GM21515 (cell line): ENCODE measurements at regions not wholly inside any gene's neighbourhood (a gene's known extent, or its start where the extent isn't known, plus 50 kb on each side); places are given as distances from the start of the nearest gene placed in this dataset.

ENCODE experiments used
- ATAC-seq: cut with Tn5 transposase; IDR thresholded peaks from one replicate; pipeline ENCODE4 v1.9.1; 2021; ENCODE audit not compliant: unreplicated experiment

DNA sequence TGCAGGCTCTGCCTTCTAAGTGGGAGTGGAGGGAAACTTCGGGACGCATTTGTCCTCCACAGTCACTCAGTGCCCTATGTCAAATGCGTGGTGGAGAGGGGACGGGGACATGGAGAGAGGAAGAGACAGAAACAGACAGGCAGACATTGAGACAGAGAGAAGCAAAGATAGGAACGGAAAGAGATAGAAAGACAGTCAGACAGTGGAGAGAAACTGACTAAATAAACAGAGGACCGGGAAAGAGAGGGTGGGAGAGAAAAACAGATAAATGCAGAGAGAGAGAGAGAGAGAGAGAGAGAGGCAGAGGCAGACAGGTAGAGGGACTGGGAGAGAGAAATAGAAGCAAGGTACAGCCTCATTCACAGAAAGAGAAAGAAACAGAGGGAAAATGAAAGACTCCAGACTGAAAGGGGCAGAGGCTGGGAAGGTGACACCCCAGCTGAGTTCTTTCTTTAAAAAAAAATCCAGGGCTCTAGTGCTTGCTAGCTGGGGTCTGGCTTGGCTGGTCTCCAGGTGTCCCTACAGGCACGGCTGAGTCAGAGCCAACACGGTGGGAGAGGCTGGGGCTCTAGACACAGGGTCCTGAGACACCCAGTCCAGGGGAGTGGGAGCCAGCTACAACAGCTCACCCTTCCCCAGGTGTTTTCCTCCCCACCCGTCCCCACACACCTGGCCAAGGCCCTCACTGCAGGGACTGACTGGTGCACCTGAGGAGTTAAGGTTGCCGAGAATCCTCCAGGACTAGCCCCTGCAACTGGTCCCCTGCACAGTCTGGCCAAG, 506.1 kb upstream of the PROK2 start:
- no peak for ATAC-seq

DNA sequence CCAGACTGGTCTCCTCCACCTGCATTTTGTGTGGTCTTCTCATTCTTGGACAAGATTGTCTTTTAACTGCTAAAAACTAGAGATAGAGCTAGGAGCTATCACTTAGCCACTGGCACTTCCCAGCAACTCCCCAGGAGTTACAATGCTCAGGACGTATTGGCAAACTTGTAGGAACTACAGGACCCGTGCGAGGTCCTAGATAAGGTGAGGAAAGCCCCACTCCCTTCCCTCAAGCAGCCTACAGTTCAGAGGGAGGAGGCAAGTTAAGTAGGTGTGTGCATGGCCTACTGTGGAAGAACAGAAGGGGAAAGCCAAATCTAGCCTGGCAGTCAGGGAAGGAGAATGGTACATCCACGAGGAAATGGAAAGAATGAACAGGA, 504.7 kb upstream of the PROK2 start:
- peak; percentile 21 for ATAC-seq

DNA sequence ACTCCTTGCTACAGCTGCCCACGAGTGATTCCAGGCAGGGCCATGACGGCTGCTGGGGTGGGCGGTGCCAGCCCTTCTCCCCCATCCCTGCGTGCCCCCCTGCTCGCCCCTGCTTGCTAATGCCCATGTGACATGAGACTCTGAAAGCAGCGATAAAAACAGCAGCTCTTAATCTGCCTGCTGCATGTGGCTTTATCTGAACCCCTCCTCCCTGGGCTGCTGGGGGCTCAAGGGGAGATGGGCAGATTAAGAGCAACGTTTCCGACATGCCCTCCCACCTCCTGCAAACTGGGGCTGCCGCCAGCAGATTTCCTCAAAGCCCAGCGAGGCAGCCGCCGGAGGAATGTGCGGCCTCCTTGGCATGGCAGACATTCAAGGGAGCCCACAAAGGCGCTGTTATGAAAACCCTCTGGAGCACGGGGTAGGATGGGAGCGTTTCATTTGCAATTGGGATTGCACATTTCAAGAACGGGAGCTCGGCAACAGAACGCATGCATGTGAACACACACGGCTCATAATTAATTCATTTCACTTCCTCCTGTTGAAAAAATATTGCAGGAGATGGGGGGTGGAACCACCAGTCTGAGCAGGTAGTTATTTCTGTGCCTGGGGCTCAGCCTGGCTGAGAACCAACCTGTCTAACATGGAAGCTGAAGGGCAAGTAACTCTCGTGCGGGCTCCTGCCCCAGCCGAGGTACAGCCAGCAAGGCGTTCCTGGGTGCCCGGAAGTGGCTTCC, 504.2 kb upstream of the PROK2 start:
- ATAC-seq, result peak; percentile 56

DNA sequence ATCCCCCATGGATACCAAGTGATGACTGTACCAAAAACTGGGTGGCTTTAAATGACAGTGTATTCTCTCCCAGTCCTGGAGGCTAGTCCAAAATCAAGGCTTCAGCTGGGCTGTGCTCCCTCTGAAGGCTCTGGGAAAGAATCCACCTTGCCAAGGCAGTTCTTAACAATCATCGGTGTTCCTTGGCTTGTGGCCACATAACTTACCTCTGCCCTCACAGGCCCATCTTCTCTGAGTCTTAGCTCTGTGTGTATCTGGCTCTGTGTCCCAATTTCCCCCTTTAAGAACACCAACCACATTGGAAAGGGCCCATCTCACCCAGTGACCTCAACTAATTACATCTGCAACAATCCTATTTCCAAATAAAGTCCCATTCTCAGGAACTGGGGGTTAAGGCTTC, 503.0 kb upstream of the PROK2 start:
- no peak for ATAC-seq

DNA sequence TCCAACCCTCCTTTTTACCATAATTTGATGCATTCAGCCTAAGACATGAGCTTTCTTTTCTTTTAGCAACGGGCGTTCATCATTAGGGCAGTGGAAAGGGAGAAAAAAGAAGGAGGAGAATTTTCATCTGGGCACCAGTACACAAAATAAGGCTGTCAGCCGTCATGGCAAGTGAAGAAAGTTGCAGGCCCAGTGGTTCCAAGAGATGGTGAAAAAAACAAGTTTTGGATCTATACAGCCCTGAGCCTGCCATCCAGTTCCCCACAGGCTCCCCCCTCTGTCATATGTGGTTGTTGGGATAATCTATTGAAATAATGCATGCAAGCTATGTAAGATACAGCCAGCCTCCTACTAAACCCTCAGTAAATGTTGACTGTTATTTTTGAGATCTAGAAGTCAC, 500.6 kb upstream of the PROK2 start:
- ATAC-seq, result no peak

DNA sequence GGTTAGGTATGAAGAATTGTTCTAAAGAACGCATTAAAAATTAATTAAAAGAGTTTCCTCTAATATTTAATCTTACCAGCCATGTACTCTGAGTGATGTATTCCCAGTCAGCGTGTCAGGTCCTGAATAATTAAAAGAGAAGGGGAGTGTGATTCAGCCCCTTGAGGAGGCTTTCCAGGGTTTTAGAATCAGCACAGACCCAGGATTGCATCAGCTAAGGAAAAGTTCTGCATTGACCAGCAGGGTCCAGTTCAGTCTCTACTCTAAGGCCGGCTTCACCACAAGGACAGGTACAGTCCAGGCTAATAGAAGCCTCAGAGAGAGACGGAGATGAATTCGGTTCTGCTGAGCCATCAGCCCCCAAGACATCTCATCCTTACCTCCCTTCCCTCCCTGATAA, 499.5 kb upstream of the PROK2 start:
- ATAC-seq, result no peak

DNA sequence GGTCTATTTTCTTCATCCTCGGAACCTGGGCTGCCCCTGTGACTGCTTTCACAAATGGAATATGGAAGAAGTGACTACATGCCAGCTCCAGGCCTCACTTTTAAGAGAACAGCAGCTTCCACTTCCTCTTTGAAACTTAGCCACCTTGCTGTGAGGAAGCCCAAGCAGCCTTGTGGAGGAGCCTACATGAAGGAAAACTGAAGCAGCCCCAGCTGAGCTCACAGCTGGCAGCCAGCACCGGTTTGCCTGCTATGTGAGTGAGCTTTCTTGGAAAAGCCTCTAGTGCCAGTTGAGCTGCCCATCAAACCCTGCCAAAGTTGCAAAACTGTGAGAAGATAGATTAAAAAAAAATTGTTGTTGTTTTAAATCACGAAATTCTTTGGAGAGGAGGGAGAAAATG, 498.0 kb upstream of the PROK2 start:
- ATAC-seq, result no peak

DNA sequence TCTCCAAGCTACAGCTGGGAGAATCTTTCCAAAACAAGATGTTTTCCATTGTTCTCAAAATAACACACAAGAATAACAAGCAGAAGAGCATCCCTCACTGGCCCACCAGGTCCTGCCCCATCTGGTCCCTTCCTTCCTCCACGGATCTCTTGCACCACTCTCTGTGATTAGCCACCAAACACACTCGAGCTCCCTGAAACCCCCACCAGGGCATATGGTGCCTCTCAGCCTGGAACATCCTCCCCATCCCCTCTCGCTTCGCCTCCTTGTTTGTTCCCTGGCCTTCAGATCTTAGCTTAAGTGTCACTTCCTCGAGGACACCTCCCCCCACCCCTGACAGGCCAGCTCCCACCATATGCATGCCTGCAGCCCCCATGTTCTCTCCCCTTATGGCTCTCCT, 496.6 kb upstream of the PROK2 start:
- ATAC-seq, result no peak

DNA sequence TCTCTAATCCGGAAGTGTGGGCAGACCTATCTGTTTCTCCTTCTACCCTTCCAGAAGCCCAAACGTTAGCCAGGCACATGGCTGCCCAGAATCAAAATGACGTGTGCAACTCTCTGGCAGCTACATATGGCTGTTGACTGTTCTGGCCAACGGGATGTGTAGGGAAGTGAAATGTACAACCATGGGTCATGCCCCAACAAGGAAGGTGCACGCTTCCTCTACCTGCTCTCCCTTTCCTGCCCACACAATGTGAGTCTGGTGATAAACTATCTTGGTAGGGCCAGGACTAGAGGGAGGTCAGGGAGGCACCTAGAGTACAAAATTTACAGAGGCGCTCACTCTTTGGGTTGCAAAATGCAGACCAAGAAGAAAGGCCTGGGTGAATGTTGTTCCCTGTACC, 495.9 kb upstream of the PROK2 start:
- ATAC-seq, result no peak

DNA sequence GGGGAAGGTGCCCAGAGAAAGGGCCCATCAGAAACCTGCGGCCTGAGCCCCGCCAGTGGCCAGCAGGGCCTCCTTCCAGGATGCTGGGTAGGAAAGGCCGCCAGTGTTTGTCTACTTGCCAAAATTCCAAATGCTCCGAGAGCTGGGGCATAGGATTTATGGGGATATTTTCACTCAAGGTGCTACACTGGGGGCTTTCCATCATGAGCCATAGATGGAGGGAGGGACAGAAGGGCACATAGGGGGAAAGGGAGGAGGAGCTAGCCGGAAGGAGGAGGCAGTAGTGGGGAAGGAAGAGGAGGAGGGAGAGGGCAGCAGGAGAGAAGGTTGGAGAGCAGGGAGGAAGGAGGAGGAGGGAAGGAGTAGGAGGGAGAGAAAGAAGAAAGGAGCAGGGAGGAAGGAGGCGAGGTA, 494.7 kb upstream of the PROK2 start:
- ATAC-seq, result no peak

DNA sequence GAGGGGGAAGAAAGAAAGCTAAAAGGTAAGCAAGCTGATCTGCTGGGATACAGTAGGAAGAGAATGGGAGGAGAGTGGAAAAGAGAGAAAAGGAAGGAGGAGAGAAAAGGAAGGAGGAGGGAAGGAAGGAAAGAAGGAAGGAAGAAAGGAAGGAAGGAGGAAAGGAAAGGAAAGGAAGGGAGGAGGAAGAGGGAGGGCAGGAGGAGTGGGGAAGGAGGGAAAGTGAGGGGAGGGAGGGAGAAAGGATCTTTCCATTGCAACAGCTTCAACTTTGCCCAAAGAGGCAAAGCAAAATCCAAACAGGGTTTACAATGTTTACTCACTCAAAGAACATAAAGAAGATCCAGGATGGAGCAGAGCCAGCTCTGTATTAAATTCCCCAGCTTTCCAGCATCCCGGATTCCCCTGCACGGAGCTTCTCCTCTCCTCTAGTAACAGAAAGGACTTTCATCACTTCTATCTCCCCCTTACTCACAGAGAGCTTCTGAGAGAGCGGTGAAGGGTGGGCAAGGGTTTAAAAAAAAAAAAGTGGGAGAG, 494.2 kb upstream of the PROK2 start:
- no peak for ATAC-seq

DNA sequence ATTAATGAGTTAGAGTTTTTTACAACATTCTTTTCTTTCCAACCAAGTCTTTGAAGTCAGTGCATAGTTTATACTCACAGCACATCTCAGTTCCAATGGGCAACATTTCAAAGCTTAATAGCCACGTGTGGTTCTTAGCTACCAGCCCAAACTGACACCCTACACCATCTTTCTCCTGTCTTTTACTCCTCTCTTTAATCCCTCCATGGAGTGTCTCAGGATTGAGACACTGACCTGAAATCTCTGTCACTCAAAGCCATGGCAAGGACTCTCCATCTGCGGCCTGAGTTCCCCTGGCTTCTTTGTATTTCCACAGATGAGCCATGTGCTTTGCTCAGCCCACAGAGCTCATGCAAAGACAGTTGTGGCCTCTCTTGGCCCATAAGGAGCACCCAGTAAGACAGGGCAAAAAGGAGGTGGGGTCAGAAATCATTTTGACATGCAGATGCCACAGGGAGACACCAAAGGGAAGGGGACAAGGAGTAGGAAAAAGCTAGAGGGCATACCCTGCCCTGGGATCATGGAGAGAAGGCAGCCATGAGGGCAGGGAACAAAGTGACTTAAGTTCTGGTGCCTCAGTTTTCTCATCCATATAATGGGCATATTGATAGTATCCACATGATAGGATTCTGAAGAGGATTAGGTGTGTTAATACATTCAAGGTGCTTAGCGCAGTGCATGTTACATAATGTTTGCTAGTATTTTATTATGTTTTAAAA, 493.6 kb upstream of the PROK2 start:
- no peak for ATAC-seq

DNA sequence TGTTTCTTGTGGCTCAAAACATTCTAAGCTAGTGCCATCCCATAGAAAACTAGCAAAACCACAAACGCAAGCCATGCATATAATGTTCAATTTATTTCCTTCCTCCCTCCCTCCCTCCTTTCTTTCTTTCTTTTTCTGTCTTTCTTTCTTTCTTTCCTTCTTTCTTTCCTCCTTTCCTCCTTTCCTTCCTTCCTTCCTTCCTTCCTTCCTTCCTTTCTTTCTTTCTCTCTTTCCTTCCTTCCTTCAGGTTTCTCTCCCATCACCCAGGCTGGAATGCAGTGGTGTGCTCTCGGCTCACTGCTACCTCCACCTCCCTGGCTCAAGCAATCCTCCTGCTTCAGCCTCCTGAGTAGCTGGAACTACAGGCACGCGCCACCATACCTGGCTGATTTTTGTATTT, 492.8 kb upstream of the PROK2 start:
- no peak for ATAC-seq

DNA sequence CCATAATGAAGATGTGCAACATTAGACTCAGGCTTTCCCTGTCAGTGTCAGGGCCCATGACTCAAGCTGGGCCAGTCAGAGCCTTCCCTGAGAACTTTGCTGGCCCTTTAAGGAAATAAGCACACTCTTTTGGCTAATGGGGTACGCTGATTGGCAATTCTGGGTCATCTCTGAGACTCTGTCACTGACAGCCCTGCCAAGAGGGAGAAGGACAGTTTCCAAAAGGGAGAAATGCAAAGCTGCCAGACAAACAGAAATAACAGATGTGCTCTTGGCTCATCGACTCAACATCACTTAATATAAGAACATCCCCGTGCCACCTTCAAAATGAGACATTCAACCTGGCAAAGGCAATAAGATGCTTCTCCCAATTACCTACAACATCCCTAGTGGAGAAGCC, 491.9 kb upstream of the PROK2 start:
- no peak for ATAC-seq

DNA sequence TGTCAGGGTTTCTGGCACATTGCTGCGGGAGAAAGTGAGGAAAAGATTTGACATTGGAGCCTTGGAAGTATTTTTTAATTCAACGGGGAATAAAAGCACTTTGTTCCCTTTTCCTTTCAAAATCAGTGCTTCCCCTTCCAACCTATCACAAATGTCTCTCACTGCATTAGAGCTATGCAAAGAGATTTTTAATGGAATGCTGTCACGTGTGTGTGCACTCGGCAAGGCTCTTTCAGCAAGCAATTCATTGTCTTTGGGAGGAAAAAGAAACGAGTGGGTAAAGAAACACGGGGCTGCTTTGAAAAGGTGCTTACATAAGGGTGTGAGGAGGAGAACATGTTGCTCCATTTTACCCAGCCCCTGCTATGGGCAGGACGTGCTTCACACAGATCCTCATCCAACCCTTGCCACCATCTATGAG, 490.4 kb upstream of the PROK2 start:
- ATAC-seq, result no peak

DNA sequence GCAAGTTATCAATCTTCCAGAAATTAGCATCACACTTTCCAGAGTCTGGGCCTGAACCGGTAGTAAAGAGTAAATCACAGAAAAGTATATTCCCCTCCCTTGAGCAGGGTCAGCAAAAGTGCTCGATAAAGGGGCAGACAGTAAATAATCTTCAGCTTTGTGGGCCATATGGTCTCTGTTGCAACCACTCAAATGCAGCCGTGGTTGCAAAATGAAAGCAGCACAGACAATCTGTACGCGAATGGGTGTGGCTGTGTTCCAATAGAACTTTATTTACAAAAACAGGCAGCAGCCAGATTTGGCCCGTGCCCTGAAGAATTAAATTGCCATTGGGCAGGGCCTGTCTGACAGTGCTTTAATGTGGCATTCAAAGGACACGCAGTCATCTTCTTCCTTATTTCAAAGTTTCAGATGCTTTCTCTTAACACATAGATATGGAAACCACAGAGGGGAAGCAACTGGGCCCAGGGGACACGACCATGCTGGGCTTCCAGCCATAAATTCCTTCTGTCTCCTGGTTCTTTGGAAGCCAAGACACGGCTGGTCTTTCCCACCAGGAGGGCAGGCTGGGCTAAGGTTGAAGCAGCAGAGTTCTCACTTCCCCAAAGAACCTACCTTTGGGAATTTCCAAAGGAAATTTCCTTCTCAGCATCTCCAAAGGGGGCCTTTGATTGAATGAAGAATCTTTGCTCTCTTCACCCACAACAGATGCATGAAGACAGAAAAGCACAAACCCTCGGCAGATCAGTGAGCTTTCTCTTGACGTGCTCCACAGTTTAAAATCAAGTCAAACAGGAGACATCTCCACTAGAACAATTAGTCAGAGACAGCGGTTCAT, 489.8 kb upstream of the PROK2 start:
- ATAC-seq, result no peak

DNA sequence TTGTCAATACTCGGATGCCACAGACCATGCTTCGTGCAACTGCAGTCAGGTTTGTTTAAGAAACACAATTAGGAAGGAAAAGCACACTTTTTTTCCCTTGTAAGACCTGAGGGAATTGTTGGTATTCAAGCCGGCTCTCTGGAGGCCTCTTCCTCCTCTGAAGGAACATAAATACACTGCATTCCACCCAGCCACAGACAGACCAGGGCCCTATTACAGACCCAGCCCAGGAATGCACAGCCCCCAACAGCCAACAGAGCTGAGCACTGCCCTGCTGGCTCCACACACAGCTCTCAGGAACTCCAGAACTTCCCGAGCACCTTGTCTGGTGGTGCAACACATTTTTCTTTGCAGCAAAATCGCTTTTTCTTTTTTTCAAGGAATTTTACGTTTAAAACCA, 488.7 kb upstream of the PROK2 start:
- ATAC-seq, result no peak

DNA sequence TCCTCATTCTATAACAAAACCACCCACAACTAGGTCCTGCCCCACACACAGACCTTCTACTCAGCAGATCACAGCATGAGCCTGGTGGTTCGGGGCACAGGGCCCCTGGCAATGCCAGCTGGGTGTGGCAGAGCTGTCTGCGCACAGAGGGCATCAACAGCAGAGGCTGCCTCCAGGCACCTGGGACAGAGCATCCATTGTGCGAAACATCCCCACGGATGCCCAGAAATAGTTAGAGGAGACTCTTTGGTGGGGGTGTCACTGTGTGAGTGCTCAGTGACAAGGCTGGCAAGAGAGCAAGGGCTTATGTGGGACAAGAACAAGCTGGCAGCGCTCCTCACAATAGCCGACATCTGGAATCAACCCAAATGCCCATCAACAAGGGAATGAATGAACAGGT, 487.4 kb upstream of the PROK2 start:
- no peak for ATAC-seq

DNA sequence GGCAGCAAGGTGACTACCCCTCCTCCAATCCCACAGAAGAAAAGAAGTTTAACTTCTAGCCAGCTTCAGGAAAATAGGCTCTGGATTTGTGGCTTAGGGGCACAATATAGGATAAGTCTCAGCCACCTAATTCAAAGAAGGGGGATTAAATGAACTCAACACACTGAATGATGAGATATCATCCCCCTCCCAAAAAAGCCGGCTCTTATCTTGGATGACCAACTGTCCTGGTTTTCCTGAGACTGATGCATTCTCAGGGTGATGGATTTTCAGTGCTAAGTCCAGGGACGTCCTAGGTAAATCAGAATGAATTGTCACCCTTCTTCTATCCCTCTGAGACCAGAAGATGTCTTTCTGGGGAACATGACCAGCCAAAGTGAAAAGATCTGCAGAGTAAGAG, 487.0 kb upstream of the PROK2 start:
- no peak for ATAC-seq

DNA sequence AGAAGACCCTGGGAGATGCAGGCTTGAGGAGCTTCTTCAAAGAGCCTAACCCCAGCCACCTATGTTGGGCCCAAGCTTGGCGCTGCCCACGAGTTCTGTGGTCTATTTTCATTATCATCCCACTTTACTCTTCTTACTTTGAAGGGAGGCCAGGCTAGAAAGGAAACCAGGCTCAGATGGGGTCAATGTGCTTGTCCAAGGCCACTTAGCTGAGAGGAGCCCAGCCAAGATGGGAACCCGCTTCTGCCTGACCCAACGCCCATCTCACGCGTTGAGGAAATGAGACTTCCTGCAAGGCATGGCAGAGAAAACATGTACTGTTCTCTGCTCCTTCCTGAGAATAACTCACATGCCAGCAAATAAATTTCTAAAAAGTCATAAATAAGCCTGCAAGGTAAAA, 486.3 kb upstream of the PROK2 start:
- no peak for ATAC-seq

DNA sequence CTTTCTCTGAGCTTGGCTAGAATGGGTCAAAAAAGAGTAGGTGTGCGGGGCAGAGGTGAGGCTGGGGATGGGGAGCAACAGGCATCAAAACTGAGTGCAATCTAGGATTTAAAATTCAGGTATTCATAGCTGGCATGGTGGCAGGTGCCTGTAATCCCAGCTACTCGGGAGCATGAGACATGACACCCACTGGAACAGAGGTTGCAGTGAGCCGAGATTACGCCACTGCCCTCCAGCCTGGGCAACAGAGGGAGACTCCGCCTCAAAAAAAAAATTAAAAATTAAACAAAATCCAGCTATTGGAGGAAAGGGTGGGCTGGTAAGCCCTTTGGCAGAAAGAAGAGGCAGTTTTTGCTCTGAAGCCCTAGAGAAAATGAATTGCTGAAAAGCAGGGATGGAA, 485.8 kb upstream of the PROK2 start:
- no peak for ATAC-seq
